ENCODE measurements at regions not wholly inside any gene's neighbourhood (a gene's known extent, or its start where the extent isn't known, plus 50 kb on each side); places are given as distances from the start of the nearest gene placed in this dataset.

DNA sequence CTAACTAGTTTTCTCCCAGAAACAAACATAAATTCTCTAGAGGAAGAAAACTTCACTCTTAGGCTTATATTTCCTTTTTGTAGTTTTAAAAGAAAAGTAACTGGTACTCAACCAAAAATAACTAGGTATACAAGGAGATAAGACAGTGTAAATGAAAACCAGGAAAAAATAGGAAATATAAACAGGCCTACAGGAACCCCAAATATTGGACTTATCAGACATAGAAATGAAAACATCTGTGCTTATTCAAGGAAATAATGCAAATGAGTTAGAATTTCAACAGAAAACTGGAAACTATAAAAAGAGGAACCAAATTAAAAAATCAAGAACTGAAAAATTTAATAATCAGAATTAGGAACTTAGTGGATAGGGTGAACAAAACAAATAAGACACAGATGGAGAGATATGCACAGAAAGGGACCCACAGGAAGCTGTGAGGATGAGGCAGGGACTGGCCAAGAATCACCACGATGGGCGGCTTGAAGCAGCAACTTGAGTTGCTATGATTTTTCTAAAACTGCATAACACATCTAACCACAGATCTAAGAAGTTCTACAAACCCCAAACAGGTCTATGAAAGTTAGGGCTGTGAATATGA lies 67.5 kb upstream of the ACTRT2 start:
- H3K4me2 ChIP-seq (ENCODE audit: low read length) = no peak overlapping the region
- no peaks in the 10 kb centered on the region for H3K27me3 ChIP-seq (ENCODE audit: insufficient read depth, low read length)
- no peaks in the 10 kb centered on the region for H4K20me1 ChIP-seq (ENCODE audit: insufficient read depth, low read length)
- no peaks in the 10 kb centered on the region for H3F3A ChIP-seq (ENCODE audit: insufficient read depth, low read length)
- no peak overlapping the region for H3K27ac ChIP-seq (ENCODE audit: low read depth, low read length, poor library complexity, severe bottlenecking)
- H3K9ac ChIP-seq (ENCODE audit: low read length) = no peak overlapping the region
- H3K9me2 ChIP-seq (ENCODE audit: low read depth, low read length) = no peaks in the 10 kb centered on the region
- no peak overlapping the region for H3K4me3 ChIP-seq (ENCODE audit: low read depth, low read length, poor library complexity, severe bottlenecking)
- TF ChIP-seq, protein P1, sequence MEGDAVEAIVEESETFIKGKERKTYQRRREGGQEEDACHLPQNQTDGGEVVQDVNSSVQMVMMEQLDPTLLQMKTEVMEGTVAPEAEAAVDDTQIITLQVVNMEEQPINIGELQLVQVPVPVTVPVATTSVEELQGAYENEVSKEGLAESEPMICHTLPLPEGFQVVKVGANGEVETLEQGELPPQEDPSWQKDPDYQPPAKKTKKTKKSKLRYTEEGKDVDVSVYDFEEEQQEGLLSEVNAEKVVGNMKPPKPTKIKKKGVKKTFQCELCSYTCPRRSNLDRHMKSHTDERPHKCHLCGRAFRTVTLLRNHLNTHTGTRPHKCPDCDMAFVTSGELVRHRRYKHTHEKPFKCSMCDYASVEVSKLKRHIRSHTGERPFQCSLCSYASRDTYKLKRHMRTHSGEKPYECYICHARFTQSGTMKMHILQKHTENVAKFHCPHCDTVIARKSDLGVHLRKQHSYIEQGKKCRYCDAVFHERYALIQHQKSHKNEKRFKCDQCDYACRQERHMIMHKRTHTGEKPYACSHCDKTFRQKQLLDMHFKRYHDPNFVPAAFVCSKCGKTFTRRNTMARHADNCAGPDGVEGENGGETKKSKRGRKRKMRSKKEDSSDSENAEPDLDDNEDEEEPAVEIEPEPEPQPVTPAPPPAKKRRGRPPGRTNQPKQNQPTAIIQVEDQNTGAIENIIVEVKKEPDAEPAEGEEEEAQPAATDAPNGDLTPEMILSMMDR (IDR thresholded peaks at IDR 0.05; ENCODE audit: low read length) = no peak
- H3K36me3 ChIP-seq (ENCODE audit: insufficient read depth, low read length) = no peaks in the 10 kb centered on the region
- H3K4me1 ChIP-seq (ENCODE audit: insufficient read depth, low read length, severe bottlenecking) = no peaks in the 10 kb centered on the region
- no peak overlapping the region for H2AFZ ChIP-seq (ENCODE audit: low read length)
- H3K79me2 ChIP-seq (ENCODE audit: insufficient read depth, low read length) = no peaks in the 10 kb centered on the region
- H3K9me3 ChIP-seq (ENCODE audit: low read length) = 0 out of 2 replicates have a peak, but pooled peaks cover 5% of the 10 kb centered on the region

DNA sequence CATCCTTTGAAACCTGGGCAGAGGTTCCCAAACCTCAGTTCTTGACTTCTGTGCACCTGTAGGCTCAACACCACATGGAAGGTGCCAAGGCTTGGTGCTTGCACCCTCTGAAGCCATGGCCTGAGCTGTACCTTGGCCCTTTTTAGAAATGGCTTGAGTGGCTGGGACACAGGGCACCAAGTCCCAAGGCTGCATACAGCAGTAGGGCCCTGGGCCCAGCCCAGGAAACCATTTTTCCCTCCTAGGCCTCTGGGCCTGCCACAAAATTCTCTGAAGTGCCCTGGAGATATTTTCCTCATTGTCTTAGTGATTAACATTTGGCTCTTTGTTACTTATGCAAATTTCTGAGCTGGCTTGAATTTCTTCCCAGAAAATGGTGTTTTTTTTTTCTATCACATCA lies 65.6 kb upstream of the ACTRT2 start:
- 0 out of 2 replicates have a peak, but pooled peaks cover 5% of the 10 kb centered on the region for H3K9me3 ChIP-seq (ENCODE audit: low read length)

DNA sequence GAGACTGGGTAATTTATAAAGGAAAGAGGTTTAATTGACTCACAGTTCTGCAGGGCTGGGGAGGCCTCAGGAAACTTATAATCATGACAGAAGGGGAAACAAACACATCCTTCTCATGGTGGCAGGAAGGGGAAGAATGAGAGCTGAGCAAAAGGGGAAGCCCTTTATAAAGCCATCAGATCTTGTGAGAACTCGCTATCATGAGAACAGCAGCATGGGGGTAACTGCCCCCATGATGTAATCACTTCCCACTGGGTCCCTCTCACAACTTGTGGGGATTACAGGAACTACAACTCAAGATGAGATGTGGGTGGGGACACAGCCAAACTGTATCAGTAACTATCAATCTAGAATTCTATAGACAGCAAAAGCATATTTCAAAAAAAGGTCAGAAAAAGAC lies 64.7 kb upstream of the ACTRT2 start:
- H3K9me2 ChIP-seq (ENCODE audit: low read depth, low read length) = no peaks in the 10 kb centered on the region
- H3K36me3 ChIP-seq (ENCODE audit: insufficient read depth, low read length) = no peaks in the 10 kb centered on the region
- no peak overlapping the region for H3K27ac ChIP-seq (ENCODE audit: low read depth, low read length, poor library complexity, severe bottlenecking)
- H3K4me1 ChIP-seq (ENCODE audit: insufficient read depth, low read length, severe bottlenecking) = no peaks in the 10 kb centered on the region
- H2AFZ ChIP-seq (ENCODE audit: low read length) = no peak overlapping the region
- no peak overlapping the region for H3K4me2 ChIP-seq (ENCODE audit: low read length)
- H3K9ac ChIP-seq (ENCODE audit: low read length) = no peak overlapping the region
- TF ChIP-seq, protein P1 (IDR thresholded peaks at IDR 0.05; ENCODE audit: low read length) = no peak
- TF ChIP-seq EZH2 (IDR thresholded peaks at IDR 0.05; ENCODE audit: borderline replicate concordance, low read length) = no peak
- H4K20me1 ChIP-seq (ENCODE audit: insufficient read depth, low read length) = no peaks in the 10 kb centered on the region
- H3F3A ChIP-seq (ENCODE audit: insufficient read depth, low read length) = no peaks in the 10 kb centered on the region
- H3K27me3 ChIP-seq (ENCODE audit: insufficient read depth, low read length) = no peaks in the 10 kb centered on the region
- H3K4me3 ChIP-seq (ENCODE audit: low read depth, low read length, poor library complexity, severe bottlenecking) = no peak overlapping the region
- H3K9me3 ChIP-seq (ENCODE audit: low read length) = 0 out of 2 replicates have a peak, but pooled peaks cover 5% of the 10 kb centered on the region
- no peaks in the 10 kb centered on the region for H3K79me2 ChIP-seq (ENCODE audit: insufficient read depth, low read length)

More for the DNA sequence above, 65.6 kb upstream of the ACTRT2 start:
- Histone ChIP-seq H3F3A (ENCODE audit: insufficient read depth, low read length) (no peaks in the 10 kb centered on the region), H3K27ac (ENCODE audit: low read depth, low read length, poor library complexity, severe bottlenecking) (no peak overlapping the region), H3K79me2 (ENCODE audit: insufficient read depth, low read length) (no peaks in the 10 kb centered on the region), H3K4me2 (ENCODE audit: low read length) (no peak overlapping the region), H3K4me1 (ENCODE audit: insufficient read depth, low read length, severe bottlenecking) (no peaks in the 10 kb centered on the region), H3K4me3 (ENCODE audit: low read depth, low read length, poor library complexity, severe bottlenecking) (no peak overlapping the region), H3K27me3 (ENCODE audit: insufficient read depth, low read length) (no peaks in the 10 kb centered on the region), H3K9ac (ENCODE audit: low read length) (no peak overlapping the region), H3K9me2 (ENCODE audit: low read depth, low read length) (no peaks in the 10 kb centered on the region), H2AFZ (ENCODE audit: low read length) (no peak overlapping the region), H3K36me3 (ENCODE audit: insufficient read depth, low read length) (no peaks in the 10 kb centered on the region), H4K20me1 (ENCODE audit: insufficient read depth, low read length) (no peaks in the 10 kb centered on the region)
- TF ChIP-seq EZH2 (IDR thresholded peaks at IDR 0.05; ENCODE audit: borderline replicate concordance, low read length) = no peak
- TF ChIP-seq, protein P1 (IDR thresholded peaks at IDR 0.05; ENCODE audit: low read length) = no peak

Data from OCI-LY1 (cell line).